ENCODE measurements at regions not wholly inside any gene's neighbourhood (a gene's known extent, or its start where the extent isn't known, plus 50 kb on each side); places are given as distances from the start of the nearest gene placed in this dataset.

- no peak for DNase-seq (ENCODE audit: extremely low read depth, low read depth)
- TF ChIP-seq, protein P1, sequence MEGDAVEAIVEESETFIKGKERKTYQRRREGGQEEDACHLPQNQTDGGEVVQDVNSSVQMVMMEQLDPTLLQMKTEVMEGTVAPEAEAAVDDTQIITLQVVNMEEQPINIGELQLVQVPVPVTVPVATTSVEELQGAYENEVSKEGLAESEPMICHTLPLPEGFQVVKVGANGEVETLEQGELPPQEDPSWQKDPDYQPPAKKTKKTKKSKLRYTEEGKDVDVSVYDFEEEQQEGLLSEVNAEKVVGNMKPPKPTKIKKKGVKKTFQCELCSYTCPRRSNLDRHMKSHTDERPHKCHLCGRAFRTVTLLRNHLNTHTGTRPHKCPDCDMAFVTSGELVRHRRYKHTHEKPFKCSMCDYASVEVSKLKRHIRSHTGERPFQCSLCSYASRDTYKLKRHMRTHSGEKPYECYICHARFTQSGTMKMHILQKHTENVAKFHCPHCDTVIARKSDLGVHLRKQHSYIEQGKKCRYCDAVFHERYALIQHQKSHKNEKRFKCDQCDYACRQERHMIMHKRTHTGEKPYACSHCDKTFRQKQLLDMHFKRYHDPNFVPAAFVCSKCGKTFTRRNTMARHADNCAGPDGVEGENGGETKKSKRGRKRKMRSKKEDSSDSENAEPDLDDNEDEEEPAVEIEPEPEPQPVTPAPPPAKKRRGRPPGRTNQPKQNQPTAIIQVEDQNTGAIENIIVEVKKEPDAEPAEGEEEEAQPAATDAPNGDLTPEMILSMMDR (IDR thresholded peaks at IDR 0.05; ENCODE audit: low read depth, low read length): no peak
Observed at GRCh38 chr4:184284336-184284690, 66.6 kb upstream of the ENPP6 start.

GRCh38 chr4:184283659-184284335, 66.1 kb upstream of the ENPP6 start:
- no peak for DNase-seq (ENCODE audit: extremely low read depth, low read depth)
- TF ChIP-seq, protein P1 (IDR thresholded peaks at IDR 0.05; ENCODE audit: low read depth, low read length): no peak

GRCh38 chr4:184282895-184283654, 65.4 kb upstream of the ENPP6 start:
- TF ChIP-seq, protein P1 (IDR thresholded peaks at IDR 0.05; ENCODE audit: low read depth, low read length): no peak
- no peak for DNase-seq (ENCODE audit: extremely low read depth, low read depth)

DNA sequence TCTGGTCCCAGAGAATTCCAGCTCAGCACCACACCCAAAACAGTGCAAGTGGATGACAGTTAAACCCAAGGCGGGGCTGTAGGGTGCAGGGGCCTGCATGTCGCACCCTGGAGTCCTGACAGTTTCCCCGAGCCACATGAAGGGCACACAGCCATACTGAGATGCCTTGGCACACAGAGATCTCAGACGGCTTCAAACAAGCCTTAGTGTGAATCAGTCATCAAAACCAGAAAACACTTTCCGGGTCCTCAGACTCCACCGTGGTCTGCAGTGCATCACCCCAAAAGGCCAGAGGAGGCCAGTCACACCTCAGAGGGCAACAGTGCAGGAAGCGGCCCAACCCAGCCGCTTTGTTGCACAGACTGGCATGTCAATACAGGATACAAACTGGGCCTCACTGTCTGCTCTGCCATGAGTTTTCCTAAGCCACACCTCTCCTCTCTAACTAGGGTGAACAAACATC, 64.6 kb upstream of the ENPP6 start:
- no peak for DNase-seq (ENCODE audit: extremely low read depth, low read depth)
- TF ChIP-seq, protein P1 (IDR thresholded peaks at IDR 0.05; ENCODE audit: low read depth, low read length): no peak

- TF ChIP-seq, protein P1 (IDR thresholded peaks at IDR 0.05; ENCODE audit: low read depth, low read length): no peak
- no peak for DNase-seq (ENCODE audit: extremely low read depth, low read depth)
Observed at GRCh38 chr4:184281231-184282139, 63.8 kb upstream of the ENPP6 start.

DNA sequence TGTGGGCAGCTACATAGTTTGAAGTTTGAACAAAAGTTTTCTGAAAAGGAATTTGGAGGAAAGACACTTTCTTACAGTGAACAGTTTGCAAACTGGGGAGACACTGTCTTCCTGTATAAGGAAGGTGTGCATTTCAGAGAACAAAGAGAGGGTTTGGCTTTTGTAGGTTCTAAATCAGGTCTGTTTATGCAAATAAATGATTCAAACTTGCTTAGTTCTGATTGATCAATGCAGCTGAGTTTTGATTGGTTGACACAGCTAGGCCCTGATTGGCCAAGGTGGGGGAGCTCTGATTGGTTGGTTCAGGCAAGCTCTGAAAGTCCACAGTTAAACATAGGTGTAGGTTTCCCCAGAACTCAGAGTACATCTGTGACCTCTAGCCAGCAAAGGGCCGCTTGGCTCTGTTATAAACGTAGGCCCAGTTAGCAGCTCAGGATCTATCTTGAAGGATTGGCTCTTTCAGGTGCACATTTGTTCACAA, 63.0 kb upstream of the ENPP6 start:
- TF ChIP-seq, protein P1 (IDR thresholded peaks at IDR 0.05; ENCODE audit: low read depth, low read length): no peak
- DNase-seq (ENCODE audit: extremely low read depth, low read depth): no peak
